Activated T-helper 9 cell treated with anti-CD3 and anti-CD28 coated beads, Interleukin-2, amount 50 U/mL, for 16 hours (primary cell): ENCODE measurements at regions not wholly inside any gene's neighbourhood (a gene's known extent, or its start where the extent isn't known, plus 50 kb on each side); places are given as distances from the start of the nearest gene placed in this dataset.

Experiments
- DNase-seq: peaks from one replicate; pipeline ENCODE4 v3.0.0-alpha.2; 2020; ENCODE audit warnings: low read depth

GRCh38 chr12:92089559-92089958, 56.1 kb downstream of the BTG1 start:
- no peak for DNase-seq

GRCh38 chr12:92088805-92089204, 56.8 kb downstream of the BTG1 start:
- no peak for DNase-seq

GRCh38 chr12:92085736-92086040, 60.0 kb downstream of the BTG1 start:
- DNase-seq, result no peak

- no peak for DNase-seq
Measured at GRCh38 chr12:92085040-92085735, 60.5 kb downstream of the BTG1 start.

- no peak for DNase-seq
Measured at GRCh38 chr12:92080911-92081285, 64.7 kb downstream of the BTG1 start.

GRCh38 chr12:92079054-92079385, 66.6 kb downstream of the BTG1 start:
- no peak for DNase-seq

- DNase-seq, result no peak
Measured at GRCh38 chr12:92078167-92079053, 67.2 kb downstream of the BTG1 start.

- no peak for DNase-seq
Measured at GRCh38 chr12:92077530-92077929, 68.1 kb downstream of the BTG1 start.

- DNase-seq, result no peak
Measured at GRCh38 chr12:92076101-92076500, 69.5 kb downstream of the BTG1 start.

GRCh38 chr12:92075425-92075914, 70.2 kb downstream of the BTG1 start:
- DNase-seq, result no peak

- no peak for DNase-seq
Measured at GRCh38 chr12:92074889-92075288, 70.8 kb downstream of the BTG1 start.

- DNase-seq, result no peak
Measured at GRCh38 chr12:92073094-92073493, 72.6 kb downstream of the BTG1 start.

GRCh38 chr12:92072112-92072511, 73.5 kb downstream of the BTG1 start:
- DNase-seq, result no peak

- no peak for DNase-seq
Measured at GRCh38 chr12:92070864-92071445, 74.7 kb downstream of the BTG1 start.

GRCh38 chr12:92070054-92070863, 75.4 kb downstream of the BTG1 start:
- DNase-seq, result no peak

GRCh38 chr12:92068459-92068858, 77.2 kb downstream of the BTG1 start:
- no peak for DNase-seq

- DNase-seq, result no peak
Measured at GRCh38 chr12:92065639-92066038, 80.0 kb downstream of the BTG1 start.

GRCh38 chr12:92065018-92065499, 80.6 kb downstream of the BTG1 start:
- DNase-seq, result peak; percentile 36

- DNase-seq, result no peak
Measured at GRCh38 chr12:92064422-92064821, 81.2 kb downstream of the BTG1 start.

- no peak for DNase-seq
Measured at GRCh38 chr12:92063641-92064040, 82.0 kb downstream of the BTG1 start.

- DNase-seq, result no peak
Measured at GRCh38 chr12:92062539-92063493, 82.8 kb downstream of the BTG1 start.
